CD8-positive, alpha-beta memory T cell (primary cell): ENCODE measurements at regions not wholly inside any gene's neighbourhood (a gene's known extent, or its start where the extent isn't known, plus 50 kb on each side); places are given as distances from the start of the nearest gene placed in this dataset.

Source experiments
- CTCF ChIA-PET: fragments of 350-600 bp; sonication (Branson Sonifier 250); formaldehyde crosslinking; loops from one replicate; lab custom pipeline; 2021; ENCODE audit warnings: antibody characterized with exemption; lab: Charles Lee
- POLR2A ChIA-PET: fragments of 350-600 bp; sonication (Branson Sonifier 250); formaldehyde crosslinking; loops from one replicate; lab custom pipeline; 2021; ENCODE audit warnings: antibody characterized with exemption; lab: Charles Lee
- DNase-seq, 5 donors: peaks; one replicate each; pipeline versions ENCODE4 v3.0.0 to v3.0.0-alpha.2; 2020 to 2022; ENCODE audit warnings: mixed read lengths in 1 of 5
- H3K27ac ChIP-seq: one replicate; pipeline ENCODE4 v1.7.0; 2013; ENCODE audit warnings: low read depth, mild to moderate bottlenecking, low read length, moderate library complexity
- H3K27me3 ChIP-seq: 2 replicates; pipeline ENCODE4 v1.7.0; 2013; ENCODE audit warnings: low read length, mild to moderate bottlenecking; ENCODE audit not compliant: insufficient read depth, poor library complexity, severe bottlenecking
- H3K36me3 ChIP-seq: 2 replicates; pipeline ENCODE4 v1.7.0; 2013; ENCODE audit warnings: mild to moderate bottlenecking, low read length, moderate library complexity; ENCODE audit not compliant: insufficient read depth
- H3K4me1 ChIP-seq: 2 replicates; pipeline ENCODE4 v1.7.0; 2013; ENCODE audit warnings: mild to moderate bottlenecking, low read length, moderate library complexity; ENCODE audit not compliant: insufficient read depth
- H3K4me3 ChIP-seq: 2 replicates; pipeline ENCODE4 v1.7.0; 2013; ENCODE audit warnings: mild to moderate bottlenecking, low read length
- H3K9me3 ChIP-seq: 2 replicates; pipeline ENCODE4 v1.7.0; 2013; ENCODE audit warnings: mild to moderate bottlenecking, low read length
- H3K27ac Mint-ChIP-seq, 8 donors: one replicate each; pipeline ENCODE4 v1.8.0; 2020 to 2021; ENCODE audit warnings: mixed read lengths in 8 of 8, mild to moderate bottlenecking in 6 of 8, inconsistent platforms in 3 of 8, moderate library complexity in 3 of 8
- H3K27me3 Mint-ChIP-seq, 2 donors: one replicate each; pipeline ENCODE4 v1.8.0; 2020 to 2021; ENCODE audit warnings: mixed read lengths in 2 of 2, mild to moderate bottlenecking in 1 of 2, moderate library complexity in 1 of 2
- H3K36me3 Mint-ChIP-seq, 3 donors: one replicate each; pipeline ENCODE4 v1.8.0; 2020 to 2021; ENCODE audit warnings: mixed read lengths in 3 of 3, inconsistent platforms in 1 of 3, mild to moderate bottlenecking in 1 of 3
- H3K4me1 Mint-ChIP-seq, 3 donors: one replicate each; pipeline ENCODE4 v1.8.0; 2020 to 2021; ENCODE audit warnings: mixed read lengths in 3 of 3, inconsistent platforms in 1 of 3, mild to moderate bottlenecking in 1 of 3
- H3K4me3 Mint-ChIP-seq, 7 donors: one replicate each; pipeline ENCODE4 v1.8.0; 2020 to 2021; ENCODE audit warnings: mixed read lengths in 7 of 7, mild to moderate bottlenecking in 6 of 7, moderate library complexity in 4 of 7, inconsistent platforms in 2 of 7
- H3K9me3 Mint-ChIP-seq, 5 donors: one replicate each; pipeline ENCODE4 v1.8.0; 2020 to 2022; ENCODE audit warnings: mixed read lengths in 5 of 5, mild to moderate bottlenecking in 3 of 5, moderate library complexity in 2 of 5, inconsistent platforms in 1 of 5

DNA sequence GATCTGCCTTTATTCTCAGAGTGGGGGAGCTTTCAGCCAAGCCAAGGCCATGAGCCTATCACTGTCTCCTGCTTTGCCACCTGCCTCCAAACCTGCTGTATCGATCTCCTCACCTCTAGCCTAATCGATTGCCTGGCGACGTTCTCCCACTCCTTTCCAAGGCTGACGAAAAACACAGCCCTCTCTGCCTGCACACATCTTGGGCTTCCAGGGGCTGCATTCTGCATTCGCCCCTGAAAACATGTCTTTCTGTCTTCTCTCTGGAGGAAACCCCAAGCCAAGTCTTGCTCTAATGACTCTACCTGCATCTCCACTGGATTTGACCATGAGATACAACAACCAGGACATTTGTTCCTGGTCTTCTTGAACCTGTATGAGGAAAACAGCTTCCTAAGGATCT is 540.7 kb downstream of the BCL11B start:
- Histone ChIP-seq H3K9me3 (no peaks in the 10 kb centered on the region), H3K27ac (no peak overlapping the region), H3K4me1 (no peaks in the 10 kb centered on the region), H3K27me3 (no peaks in the 10 kb centered on the region), H3K4me3 (no peak overlapping the region), H3K36me3 (no peaks in the 10 kb centered on the region)
- no peak for DNase-seq
- ChIA-PET CTCF (no interaction called here), POLR2A (no interaction called here)
- H3K27ac Mint-ChIP-seq, result no peak overlapping the region
- no peaks in the 10 kb centered on the region for H3K4me1 Mint-ChIP-seq
- peaks cover 0 to 4% (median 2%) of the 10 kb centered on the region in 3 donors for H3K36me3 Mint-ChIP-seq
- no peaks in the 10 kb centered on the region for H3K9me3 Mint-ChIP-seq
- no peak overlapping the region for H3K4me3 Mint-ChIP-seq
- peaks cover 4 to 9% of the 10 kb centered on the region in 2 donors for H3K27me3 Mint-ChIP-seq

- Histone ChIP-seq H3K36me3 (no peaks in the 10 kb centered on the region), H3K27me3 (no peaks in the 10 kb centered on the region), H3K9me3 (no peaks in the 10 kb centered on the region), H3K4me3 (no peak overlapping the region), H3K4me1 (no peaks in the 10 kb centered on the region), H3K27ac (no peak overlapping the region)
- ChIA-PET POLR2A (no interaction called here), CTCF (no interaction called here)
- H3K9me3 Mint-ChIP-seq, result no peaks in the 10 kb centered on the region
- peaks cover 0 to 4% (median 2%) of the 10 kb centered on the region in 3 donors for H3K36me3 Mint-ChIP-seq
- no peaks in the 10 kb centered on the region for H3K4me1 Mint-ChIP-seq
- DNase-seq, result no peak
- no peak overlapping the region for H3K4me3 Mint-ChIP-seq
- H3K27ac Mint-ChIP-seq, result no peak overlapping the region
- H3K27me3 Mint-ChIP-seq, result peaks cover 4 to 7% of the 10 kb centered on the region in 2 donors
Measured at GRCh38 chr14:98731701-98732100, 540.3 kb downstream of the BCL11B start.

GRCh38 chr14:98733536-98733935 is 538.5 kb downstream of the BCL11B start:
- Histone ChIP-seq H3K27ac (no peak overlapping the region), H3K9me3 (no peaks in the 10 kb centered on the region), H3K4me3 (no peak overlapping the region), H3K36me3 (no peaks in the 10 kb centered on the region), H3K27me3 (no peaks in the 10 kb centered on the region), H3K4me1 (no peaks in the 10 kb centered on the region)
- H3K4me3 Mint-ChIP-seq, result no peak overlapping the region
- CTCF ChIA-PET, result no interaction called here
- no peaks in the 10 kb centered on the region for H3K4me1 Mint-ChIP-seq
- H3K36me3 Mint-ChIP-seq, result peaks cover 0 to 2% (median 0%) of the 10 kb centered on the region in 3 donors
- peaks cover 0 to 2% (median 0%) of the 10 kb centered on the region in 5 donors for H3K9me3 Mint-ChIP-seq
- POLR2A ChIA-PET, result no interaction called here
- H3K27ac Mint-ChIP-seq, result no peak overlapping the region
- H3K27me3 Mint-ChIP-seq, result peaks cover 4 to 7% of the 10 kb centered on the region in 2 donors
- no peak for DNase-seq

DNA sequence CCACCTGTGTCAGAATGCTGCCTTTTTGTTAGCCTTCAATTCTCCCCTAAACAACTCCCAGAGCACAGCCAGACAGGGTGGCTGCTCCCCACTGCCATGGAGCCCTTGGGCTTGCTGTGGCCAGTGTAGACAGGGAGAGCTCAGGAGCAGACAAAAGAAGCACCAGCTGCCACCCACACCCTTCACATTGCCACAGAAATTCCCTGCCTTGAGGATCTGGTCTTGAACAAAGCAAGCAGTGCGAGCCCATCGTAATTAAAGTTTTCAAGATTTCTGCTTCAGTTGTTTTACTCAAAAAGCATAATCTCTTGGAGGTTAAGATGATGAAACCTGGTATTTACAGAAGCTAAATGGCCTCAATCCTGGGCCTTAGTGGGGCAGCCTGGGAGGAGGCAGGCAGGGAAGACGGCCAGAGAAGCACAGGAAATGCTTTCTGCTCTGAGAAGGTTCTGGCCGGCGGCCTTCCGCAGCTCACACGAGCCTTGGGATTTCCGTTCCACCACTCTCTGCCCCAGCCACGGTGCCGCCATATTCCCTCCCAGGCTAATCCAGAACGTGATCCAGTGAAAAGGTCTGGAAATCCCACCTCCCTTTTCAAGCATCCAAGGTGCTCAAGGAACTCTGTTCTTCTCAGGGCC is 535.2 kb downstream of the BCL11B start:
- no peak for DNase-seq
- ChIA-PET CTCF (no interaction called here), POLR2A (no interaction called here)
- Mint-ChIP-seq H3K4me1 (no peaks in the 10 kb centered on the region), H3K27ac (peak overlapping the region in 1 of 8 donors; percentile 68), H3K36me3 (no peaks in the 10 kb centered on the region), H3K9me3 (peaks cover 0 to 2% (median 0%) of the 10 kb centered on the region in 5 donors), H3K4me3 (no peak overlapping the region), H3K27me3 (peaks cover under 1 to 2% of the 10 kb centered on the region in 2 donors)
- Histone ChIP-seq H3K27ac (no peak overlapping the region), H3K27me3 (no peaks in the 10 kb centered on the region), H3K4me1 (no peaks in the 10 kb centered on the region), H3K9me3 (no peaks in the 10 kb centered on the region), H3K36me3 (no peaks in the 10 kb centered on the region), H3K4me3 (no peak overlapping the region)

DNA sequence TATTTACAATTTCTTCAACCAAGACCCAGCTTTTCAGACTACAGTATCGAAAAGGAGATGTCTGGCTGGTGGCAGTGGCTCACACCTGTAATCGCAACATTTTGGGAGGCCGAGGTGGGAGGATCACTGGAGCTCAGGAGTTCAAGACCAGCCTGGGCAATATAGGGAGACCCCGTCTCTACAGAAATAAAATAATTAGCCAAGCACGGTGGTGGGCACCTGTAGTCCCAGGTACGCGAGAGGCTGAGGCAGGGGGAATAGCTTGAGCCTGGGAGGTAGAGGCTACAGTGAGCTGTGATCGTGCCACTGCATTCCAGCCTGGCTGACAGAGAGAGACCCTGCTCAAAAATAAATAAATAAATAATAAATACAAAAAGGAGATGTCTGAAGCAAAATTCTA is 530.5 kb downstream of the BCL11B start:
- ChIA-PET POLR2A (no interaction called here), CTCF (no interaction called here)
- H3K27me3 ChIP-seq, result no peaks in the 10 kb centered on the region
- no peaks in the 10 kb centered on the region for H3K36me3 ChIP-seq
- H3K4me1 ChIP-seq, result no peaks in the 10 kb centered on the region
- no peak overlapping the region for H3K27ac Mint-ChIP-seq
- DNase-seq, result no peak
- H3K9me3 Mint-ChIP-seq, result peaks cover 0 to 2% (median 0%) of the 10 kb centered on the region in 5 donors
- no peak overlapping the region for H3K27ac ChIP-seq
- no peak overlapping the region for H3K4me3 ChIP-seq
- no peak overlapping the region for H3K4me3 Mint-ChIP-seq
- peaks cover 0 to 2% (median 0%) of the 10 kb centered on the region in 3 donors for H3K36me3 Mint-ChIP-seq
- peaks cover 0 to 7% of the 10 kb centered on the region in 2 donors for H3K27me3 Mint-ChIP-seq
- peaks cover 0 to 5% (median 0%) of the 10 kb centered on the region in 3 donors for H3K4me1 Mint-ChIP-seq
- no peaks in the 10 kb centered on the region for H3K9me3 ChIP-seq

- Mint-ChIP-seq H3K4me3 (no peak overlapping the region), H3K27me3 (peaks cover 0 to 7% of the 10 kb centered on the region in 2 donors), H3K36me3 (peaks cover 0 to 2% (median 0%) of the 10 kb centered on the region in 3 donors), H3K27ac (peak overlapping the region in 1 of 8 donors; percentile 48), H3K9me3 (peaks cover 0 to 2% (median 0%) of the 10 kb centered on the region in 5 donors), H3K4me1 (peaks cover 0 to 5% (median 0%) of the 10 kb centered on the region in 3 donors)
- ChIA-PET POLR2A (no interaction called here), CTCF (no interaction called here)
- Histone ChIP-seq H3K4me1 (no peaks in the 10 kb centered on the region), H3K36me3 (no peaks in the 10 kb centered on the region), H3K27ac (no peak overlapping the region), H3K4me3 (no peak overlapping the region), H3K27me3 (no peaks in the 10 kb centered on the region), H3K9me3 (no peaks in the 10 kb centered on the region)
- no peak for DNase-seq
Measured at GRCh38 chr14:98742001-98742400, 530.0 kb downstream of the BCL11B start.

- Histone ChIP-seq H3K4me1 (no peaks in the 10 kb centered on the region), H3K9me3 (no peaks in the 10 kb centered on the region), H3K4me3 (no peak overlapping the region), H3K36me3 (no peaks in the 10 kb centered on the region), H3K27ac (no peak overlapping the region), H3K27me3 (no peaks in the 10 kb centered on the region)
- peaks cover 0 to 5% (median 0%) of the 10 kb centered on the region in 3 donors for H3K4me1 Mint-ChIP-seq
- H3K36me3 Mint-ChIP-seq, result peaks cover 0 to 2% (median 0%) of the 10 kb centered on the region in 3 donors
- H3K4me3 Mint-ChIP-seq, result no peak overlapping the region
- peaks cover 7% of the 10 kb centered on the region in 2 donors for H3K27me3 Mint-ChIP-seq
- DNase-seq, result no peak
- no peak overlapping the region for H3K27ac Mint-ChIP-seq
- H3K9me3 Mint-ChIP-seq, result no peaks in the 10 kb centered on the region
- CTCF ChIA-PET, result no interaction called here
- POLR2A ChIA-PET, result no interaction called here
Measured at GRCh38 chr14:98743536-98743935, 528.5 kb downstream of the BCL11B start.

DNA sequence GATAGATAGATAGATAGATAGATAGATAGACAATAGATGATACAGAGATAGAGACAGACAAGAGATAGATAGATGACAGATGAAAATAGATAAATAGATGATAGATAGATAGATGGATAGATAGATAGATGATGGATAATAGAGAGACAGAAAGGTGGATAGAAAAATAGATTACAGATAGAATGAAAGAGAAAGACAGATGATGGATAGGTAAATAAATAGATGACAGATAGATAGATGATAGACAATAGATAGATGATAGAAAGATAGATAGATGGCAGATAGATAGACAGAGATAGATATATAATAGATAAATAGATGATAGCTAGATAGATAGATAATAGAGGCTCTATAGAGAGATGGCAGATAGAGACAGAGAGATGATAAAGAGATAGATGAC is 523.0 kb downstream of the BCL11B start:
- Histone ChIP-seq H3K36me3 (no peaks in the 10 kb centered on the region), H3K4me3 (no peak overlapping the region), H3K27ac (no peak overlapping the region), H3K27me3 (no peaks in the 10 kb centered on the region), H3K9me3 (no peaks in the 10 kb centered on the region), H3K4me1 (no peaks in the 10 kb centered on the region)
- DNase-seq, result no peak
- no peak overlapping the region for H3K4me3 Mint-ChIP-seq
- peaks cover 12 to 16% of the 10 kb centered on the region in 2 donors for H3K27me3 Mint-ChIP-seq
- no peak overlapping the region for H3K27ac Mint-ChIP-seq
- CTCF ChIA-PET, result no interaction called here
- no peaks in the 10 kb centered on the region for H3K9me3 Mint-ChIP-seq
- H3K4me1 Mint-ChIP-seq, result peaks cover 0 to 5% (median 0%) of the 10 kb centered on the region in 3 donors
- POLR2A ChIA-PET, result no interaction called here
- no peaks in the 10 kb centered on the region for H3K36me3 Mint-ChIP-seq
